ENCODE measurements at regions not wholly inside any gene's neighbourhood (a gene's known extent, or its start where the extent isn't known, plus 50 kb on each side); places are given as distances from the start of the nearest gene placed in this dataset.

DNA sequence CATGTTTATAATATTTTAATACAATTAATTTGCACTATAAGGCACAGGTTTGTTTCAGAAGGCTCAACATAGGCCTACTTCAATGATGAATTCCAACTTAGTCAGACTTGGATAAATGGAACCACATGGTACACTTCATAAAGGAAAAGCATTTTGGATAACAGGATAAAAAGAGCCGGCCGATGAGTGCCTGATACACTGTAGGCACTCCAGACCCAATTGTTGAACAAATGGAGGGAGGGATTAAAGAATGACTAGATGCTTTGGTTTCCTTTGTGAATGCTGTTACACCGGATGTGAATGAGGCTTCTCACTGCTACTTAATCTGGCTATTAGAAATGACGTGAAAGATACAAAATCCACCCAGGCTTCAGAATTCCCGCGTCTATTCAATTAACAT is 104.1 kb upstream of the KCTD1 start:
- no peak for TF ChIP-seq POLR2AphosphoS5 (IDR thresholded peaks at IDR 0.05; ENCODE audit: low read depth, low read length)
- TF ChIP-seq FOXP2 (optimal IDR thresholded peaks at IDR 0.05; ENCODE audit: borderline replicate concordance, extremely low read depth, extremely low read length, insufficient read depth): no peak
- TF ChIP-seq SIN3A (IDR thresholded peaks at IDR 0.05; ENCODE audit: borderline replicate concordance, insufficient read depth, low read length): no peak
- TF ChIP-seq, protein P1, sequence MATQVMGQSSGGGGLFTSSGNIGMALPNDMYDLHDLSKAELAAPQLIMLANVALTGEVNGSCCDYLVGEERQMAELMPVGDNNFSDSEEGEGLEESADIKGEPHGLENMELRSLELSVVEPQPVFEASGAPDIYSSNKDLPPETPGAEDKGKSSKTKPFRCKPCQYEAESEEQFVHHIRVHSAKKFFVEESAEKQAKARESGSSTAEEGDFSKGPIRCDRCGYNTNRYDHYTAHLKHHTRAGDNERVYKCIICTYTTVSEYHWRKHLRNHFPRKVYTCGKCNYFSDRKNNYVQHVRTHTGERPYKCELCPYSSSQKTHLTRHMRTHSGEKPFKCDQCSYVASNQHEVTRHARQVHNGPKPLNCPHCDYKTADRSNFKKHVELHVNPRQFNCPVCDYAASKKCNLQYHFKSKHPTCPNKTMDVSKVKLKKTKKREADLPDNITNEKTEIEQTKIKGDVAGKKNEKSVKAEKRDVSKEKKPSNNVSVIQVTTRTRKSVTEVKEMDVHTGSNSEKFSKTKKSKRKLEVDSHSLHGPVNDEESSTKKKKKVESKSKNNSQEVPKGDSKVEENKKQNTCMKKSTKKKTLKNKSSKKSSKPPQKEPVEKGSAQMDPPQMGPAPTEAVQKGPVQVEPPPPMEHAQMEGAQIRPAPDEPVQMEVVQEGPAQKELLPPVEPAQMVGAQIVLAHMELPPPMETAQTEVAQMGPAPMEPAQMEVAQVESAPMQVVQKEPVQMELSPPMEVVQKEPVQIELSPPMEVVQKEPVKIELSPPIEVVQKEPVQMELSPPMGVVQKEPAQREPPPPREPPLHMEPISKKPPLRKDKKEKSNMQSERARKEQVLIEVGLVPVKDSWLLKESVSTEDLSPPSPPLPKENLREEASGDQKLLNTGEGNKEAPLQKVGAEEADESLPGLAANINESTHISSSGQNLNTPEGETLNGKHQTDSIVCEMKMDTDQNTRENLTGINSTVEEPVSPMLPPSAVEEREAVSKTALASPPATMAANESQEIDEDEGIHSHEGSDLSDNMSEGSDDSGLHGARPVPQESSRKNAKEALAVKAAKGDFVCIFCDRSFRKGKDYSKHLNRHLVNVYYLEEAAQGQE (IDR thresholded peaks at IDR 0.05; ENCODE audit: insufficient read depth in 1 of 2, low read depth in 2 of 2, low read length in 2 of 2): no peak
- TF ChIP-seq TAF1 (IDR thresholded peaks at IDR 0.05; ENCODE audit: borderline replicate concordance, insufficient read depth, low read length): no peak

- TF ChIP-seq SIN3A (IDR thresholded peaks at IDR 0.05; ENCODE audit: borderline replicate concordance, insufficient read depth, low read length): no peak
- TF ChIP-seq, protein P1 (IDR thresholded peaks at IDR 0.05; ENCODE audit: insufficient read depth in 1 of 2, low read depth in 2 of 2, low read length in 2 of 2): peak in 1 of 2 experiments; percentile 60; a peak in 1 of 4 replicates
Observed at GRCh38 chr18:26650310-26651268, 102.2 kb upstream of the KCTD1 start.

- no peak for TF ChIP-seq POLR2AphosphoS5 (IDR thresholded peaks at IDR 0.05; ENCODE audit: low read depth, low read length)
- TF ChIP-seq, protein P1 (IDR thresholded peaks at IDR 0.05; ENCODE audit: insufficient read depth in 1 of 2, low read depth in 2 of 2, low read length in 2 of 2): no peak
- TF ChIP-seq TAF1 (IDR thresholded peaks at IDR 0.05; ENCODE audit: borderline replicate concordance, insufficient read depth, low read length): no peak
- no peak for TF ChIP-seq FOXP2 (optimal IDR thresholded peaks at IDR 0.05; ENCODE audit: borderline replicate concordance, extremely low read depth, extremely low read length, insufficient read depth)
- no peak for TF ChIP-seq SIN3A (IDR thresholded peaks at IDR 0.05; ENCODE audit: borderline replicate concordance, insufficient read depth, low read length)
Observed at GRCh38 chr18:26649193-26649543, 100.8 kb upstream of the KCTD1 start.

- TF ChIP-seq, protein P1 (IDR thresholded peaks at IDR 0.05; ENCODE audit: insufficient read depth in 1 of 2, low read depth in 2 of 2, low read length in 2 of 2): no peak
Observed at GRCh38 chr18:26648509-26649192, 100.3 kb upstream of the KCTD1 start.

Data from PFSK-1 (cell line).